Sigmoid colon (tissue), 6 donors: ENCODE measurements at regions not wholly inside any gene's neighbourhood (a gene's known extent, or its start where the extent isn't known, plus 50 kb on each side); places are given as distances from the start of the nearest gene placed in this dataset.

Experiments
- DNase-seq: peaks from one replicate; pipeline ENCODE4 v3.0.0-alpha.2; 2019
- H3K27ac ChIP-seq, 4 donors: fragments of 200-600 bp; sonication (generic); one replicate each; pipeline ENCODE4 v1.5.1; 2016 to 2019; ENCODE audit warnings: mild to moderate bottlenecking in 1 of 4
- H3K27me3 ChIP-seq, 3 donors: fragments of 200-600 bp; sonication (generic); one replicate each; pipeline ENCODE4 v1.5.1; 2019; ENCODE audit warnings: mild to moderate bottlenecking in 1 of 3
- H3K36me3 ChIP-seq, 4 donors: fragments of 200-600 bp; sonication (generic); one replicate each; pipeline ENCODE4 v1.5.1; 2016 to 2019
- H3K4me1 ChIP-seq, 4 donors: fragments of 200-600 bp; sonication (generic); one replicate each; pipeline ENCODE4 v1.5.1; 2017 to 2019
- H3K4me3 ChIP-seq, 4 donors: fragments of 200-600 bp; sonication (generic); one replicate each; pipeline ENCODE4 v1.5.1; 2017 to 2019; ENCODE audit warnings: mild to moderate bottlenecking in 2 of 4, moderate library complexity in 1 of 4
- H3K9me3 ChIP-seq, 4 donors: fragments of 200-600 bp in 3 of 4; sonication (generic) in 3 of 4; one replicate each; pipeline versions ENCODE4 v1.5.1 to v1.6.1; 2013 to 2019
- CTCF ChIP-seq, 4 experiments: fragments of 450-650 bp in 3 of 4; fragments of 200-600 bp in 1 of 4; IDR thresholded peaks; one replicate each; pipeline ENCODE4 v1.5.1; 2016 to 2019; ENCODE audit warnings: antibody characterized with exemption in 4 of 4, mild to moderate bottlenecking in 3 of 4, moderate library complexity in 2 of 4
- EP300 ChIP-seq, 4 donors: sonication (generic); formaldehyde crosslinking; IDR thresholded peaks; one replicate each; pipeline ENCODE4 v1.6.1; 2017; ENCODE audit warnings: antibody characterized with exemption in 4 of 4
- POLR2A ChIP-seq, 2 donors: fragments of 450-650 bp; IDR thresholded peaks; one replicate each; pipeline ENCODE4 v1.6.1; 2016; ENCODE audit warnings: antibody characterized with exemption in 2 of 2, mild to moderate bottlenecking in 2 of 2, moderate library complexity in 2 of 2
- POLR2AphosphoS5 ChIP-seq, 4 donors: sonication (generic); formaldehyde crosslinking; IDR thresholded peaks; one replicate each; pipeline ENCODE4 v1.6.1; 2017; ENCODE audit warnings: antibody characterized with exemption in 4 of 4
- WGBS, 2 donors: extraction: QIAGEN DNeasy Blood & Tissue Kit; methylation state at CpG; one replicate each; pipeline ENCODE4 v1.1.7; 2013; 5-methylcytosine and 5-hydroxymethylcytosine counted together
- intact Hi-C: fragments of 100-400 bp; cut with DNase I; formaldehyde crosslinking; loops from one replicate; pipeline ENCODE4 v1.15.1; 2023
- donor health status: healthy with polysubstance abuse.
- donor health status: healthy.

DNA sequence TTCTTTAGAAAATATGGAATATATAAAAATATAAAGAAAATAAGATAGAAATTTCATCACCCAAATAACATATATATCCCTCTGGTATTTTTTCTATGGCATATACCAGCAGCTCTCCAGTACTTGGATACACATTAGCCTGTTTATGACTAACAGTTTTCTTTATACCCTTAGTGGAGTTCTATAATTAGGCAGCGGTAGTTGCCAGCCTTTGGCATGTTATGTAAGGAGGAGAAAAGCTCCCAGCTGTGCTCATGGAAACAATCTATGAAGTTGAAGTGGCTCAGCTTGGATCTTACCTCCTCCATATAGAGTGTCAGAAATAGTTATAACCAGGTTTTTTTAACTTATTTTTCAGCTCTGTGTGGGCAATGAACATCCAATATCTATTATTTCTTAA, 1636.8 kb downstream of the AMY1C start:
- Histone ChIP-seq H3K4me3 (no peak overlapping the region), H3K9me3 (no peaks in the 10 kb centered on the region), H3K27ac (no peak overlapping the region), H3K36me3 (no peaks in the 10 kb centered on the region), H3K27me3 (no peaks in the 10 kb centered on the region), H3K4me1 (no peaks in the 10 kb centered on the region)
- no peak for DNase-seq
- WGBS, 2 donors = 69 to 81% methylated on average over 1 of the region's 1 CpG
- TF ChIP-seq EP300 (IDR thresholded peaks at IDR 0.05) = no peak
- no peak for TF ChIP-seq CTCF (IDR thresholded peaks at IDR 0.05)
- no peak for TF ChIP-seq POLR2A (IDR thresholded peaks at IDR 0.05)
- no peak for TF ChIP-seq POLR2AphosphoS5 (IDR thresholded peaks at IDR 0.05)
- intact Hi-C loops = no loop called here

- H3K4me1 ChIP-seq = no peaks in the 10 kb centered on the region
- DNase-seq = no peak
- peaks cover 0 to 3% (median 0%) of the 10 kb centered on the region in 4 donors for H3K9me3 ChIP-seq
- 48 to 61% methylated on average over 2 of the region's 2 CpGs for WGBS, 2 donors
- H3K36me3 ChIP-seq = no peaks in the 10 kb centered on the region
- TF ChIP-seq POLR2AphosphoS5 (IDR thresholded peaks at IDR 0.05) = no peak
- no peak for TF ChIP-seq EP300 (IDR thresholded peaks at IDR 0.05)
- no peak for TF ChIP-seq POLR2A (IDR thresholded peaks at IDR 0.05)
- H3K27ac ChIP-seq = no peak overlapping the region
- intact Hi-C loops = no loop called here
- no peaks in the 10 kb centered on the region for H3K27me3 ChIP-seq
- no peak overlapping the region for H3K4me3 ChIP-seq
These were observed 1646.3 kb downstream of the AMY1C start for GRCh38 chr1:105396001-105396400.

DNA sequence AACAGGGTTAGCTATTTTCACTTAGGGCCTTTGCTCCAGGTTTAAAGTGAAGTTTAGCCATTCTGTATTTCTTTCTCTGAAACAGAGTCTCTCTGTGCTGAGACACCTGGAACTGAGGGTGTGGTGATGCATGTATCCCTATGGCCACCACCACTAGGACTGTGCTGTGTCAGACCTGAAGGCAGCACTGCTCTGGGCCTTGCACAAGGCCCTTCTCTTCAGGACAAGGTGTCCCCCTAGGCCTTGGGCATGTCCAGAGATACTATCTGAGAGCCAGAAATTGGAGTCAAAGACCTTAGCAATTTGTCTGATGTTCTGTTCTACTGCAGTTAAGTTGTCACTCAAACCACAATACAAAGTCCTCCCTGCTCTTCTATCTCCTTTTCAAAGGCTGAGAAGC, 1649.2 kb downstream of the AMY1C start:
- peaks cover 0 to 3% (median 0%) of the 10 kb centered on the region in 4 donors for H3K9me3 ChIP-seq
- intact Hi-C loops = no loop called here
- no peak for DNase-seq
- H3K4me1 ChIP-seq = no peaks in the 10 kb centered on the region
- no peak overlapping the region for H3K4me3 ChIP-seq
- no peak overlapping the region for H3K27ac ChIP-seq
- H3K36me3 ChIP-seq = no peaks in the 10 kb centered on the region
- no peak for TF ChIP-seq POLR2A (IDR thresholded peaks at IDR 0.05)
- TF ChIP-seq POLR2AphosphoS5 (IDR thresholded peaks at IDR 0.05) = no peak
- no peak for TF ChIP-seq EP300 (IDR thresholded peaks at IDR 0.05)
- no peak for TF ChIP-seq CTCF (IDR thresholded peaks at IDR 0.05)
- H3K27me3 ChIP-seq = no peaks in the 10 kb centered on the region

- no peak for DNase-seq
- intact Hi-C loops = no loop called here
- Histone ChIP-seq H3K4me1 (no peaks in the 10 kb centered on the region), H3K27me3 (no peaks in the 10 kb centered on the region), H3K4me3 (no peak overlapping the region), H3K9me3 (peaks cover 0 to 3% (median 0%) of the 10 kb centered on the region in 4 donors), H3K27ac (no peak overlapping the region), H3K36me3 (no peaks in the 10 kb centered on the region)
- TF ChIP-seq CTCF (IDR thresholded peaks at IDR 0.05) = no peak
- no peak for TF ChIP-seq POLR2A (IDR thresholded peaks at IDR 0.05)
- TF ChIP-seq EP300 (IDR thresholded peaks at IDR 0.05) = no peak
- TF ChIP-seq POLR2AphosphoS5 (IDR thresholded peaks at IDR 0.05) = no peak
- 80 to 86% methylated on average over 1 of the region's 1 CpG for WGBS, 2 donors
These were observed 1650.0 kb downstream of the AMY1C start for GRCh38 chr1:105399716-105400115.

- Histone ChIP-seq H3K4me3 (no peak overlapping the region), H3K27me3 (no peaks in the 10 kb centered on the region), H3K27ac (no peak overlapping the region), H3K4me1 (no peaks in the 10 kb centered on the region), H3K9me3 (no peaks in the 10 kb centered on the region), H3K36me3 (no peaks in the 10 kb centered on the region)
- TF ChIP-seq CTCF (IDR thresholded peaks at IDR 0.05) (no peak), EP300 (IDR thresholded peaks at IDR 0.05) (no peak), POLR2A (IDR thresholded peaks at IDR 0.05) (no peak), POLR2AphosphoS5 (IDR thresholded peaks at IDR 0.05) (no peak)
- no peak for DNase-seq
- 69 to 78% methylated on average over 3 of the region's 3 CpGs for WGBS, 2 donors
- intact Hi-C loops = no loop called here
These were observed 1640.2 kb upstream of the PRMT6 start for GRCh38 chr1:105416261-105416660.
